GM23338 (cell line): ENCODE measurements at regions not wholly inside any gene's neighbourhood (a gene's known extent, or its start where the extent isn't known, plus 50 kb on each side); places are given as distances from the start of the nearest gene placed in this dataset.

ENCODE experiments used
- CREB1 ChIP-seq: fragments of 250-450 bp; sonication (Bioruptor Pico); IDR thresholded peaks from 2 replicates; pipeline ENCODE4 v1.5.0; 2020; ENCODE audit warnings: low read depth, mild to moderate bottlenecking, moderate library complexity
- ETS1 ChIP-seq: IDR thresholded peaks from 2 replicates; pipeline ENCODE4 v1.6.1; 2016; ENCODE audit warnings: antibody characterized with exemption
- EZH2 ChIP-seq: fragments of 200-600 bp; sonication (generic); IDR thresholded peaks from one replicate; pipeline ENCODE4 v1.8.0; 2017; ENCODE audit warnings: antibody characterized with exemption, mild to moderate bottlenecking, low read depth; ENCODE audit not compliant: unreplicated experiment
- EZH2phosphoT487 ChIP-seq: fragments of 200-600 bp; sonication (generic); IDR thresholded peaks from one replicate; pipeline ENCODE4 v1.8.1; 2018; ENCODE audit warnings: antibody characterized with exemption; ENCODE audit not compliant: unreplicated experiment
- JUNB ChIP-seq: IDR thresholded peaks from one replicate; pipeline ENCODE4 v1.6.1; 2016; ENCODE audit warnings: antibody characterized with exemption; ENCODE audit not compliant: unreplicated experiment
- NANOG ChIP-seq: IDR thresholded peaks from 2 replicates; pipeline ENCODE4 v1.6.1; 2016; ENCODE audit warnings: antibody characterized with exemption, borderline replicate concordance
- POLR2AphosphoS5 ChIP-seq: IDR thresholded peaks from 2 replicates; pipeline ENCODE4 v1.6.1; 2016; ENCODE audit warnings: antibody characterized with exemption, low read depth
- REST ChIP-seq: IDR thresholded peaks from one replicate; pipeline ENCODE4 v1.6.1; 2018; ENCODE audit warnings: antibody characterized with exemption; ENCODE audit not compliant: unreplicated experiment
- ZNF114 ChIP-seq: fragments of 250-450 bp; sonication (Bioruptor Pico); IDR thresholded peaks from 2 replicates; pipeline ENCODE4 v1.5.0; 2020; ENCODE audit warnings: mild to moderate bottlenecking, moderate library complexity
- ZNF331 ChIP-seq: fragments of 250-450 bp; sonication (Bioruptor Pico); IDR thresholded peaks from 2 replicates; pipeline ENCODE4 v1.5.0; 2020; ENCODE audit warnings: low read depth, mild to moderate bottlenecking, moderate library complexity
- ZNF462 ChIP-seq: fragments of 250-450 bp; sonication (Bioruptor Pico); IDR thresholded peaks from 2 replicates; pipeline ENCODE4 v1.5.0; 2020; ENCODE audit warnings: mild to moderate bottlenecking, moderate library complexity
- TF ChIP-seq, protein P1 (sequence below), 2 experiments: fragments of 200-600 bp in 1 of 2; sonication (generic) in 1 of 2; conservative IDR thresholded peaks; 2 replicates each; pipeline versions ENCODE4 v1.5.1 to v1.6.1; 2016 to 2017; ENCODE audit warnings: antibody characterized with exemption in 2 of 2, low read depth in 2 of 2, mild to moderate bottlenecking in 2 of 2, moderate library complexity in 1 of 2

GRCh38 chr2:437756-438393 is 150.0 kb upstream of the ALKAL2 start:
- TF ChIP-seq EZH2 (no peak), POLR2AphosphoS5 (no peak), JUNB (no peak), ZNF331 (no peak), CREB1 (no peak), NANOG (no peak), EZH2phosphoT487 (no peak), ZNF462 (no peak), ETS1 (no peak), REST (no peak), ZNF114 (CRISPR knock-in tag) (no peak)
- TF ChIP-seq, protein P1, sequence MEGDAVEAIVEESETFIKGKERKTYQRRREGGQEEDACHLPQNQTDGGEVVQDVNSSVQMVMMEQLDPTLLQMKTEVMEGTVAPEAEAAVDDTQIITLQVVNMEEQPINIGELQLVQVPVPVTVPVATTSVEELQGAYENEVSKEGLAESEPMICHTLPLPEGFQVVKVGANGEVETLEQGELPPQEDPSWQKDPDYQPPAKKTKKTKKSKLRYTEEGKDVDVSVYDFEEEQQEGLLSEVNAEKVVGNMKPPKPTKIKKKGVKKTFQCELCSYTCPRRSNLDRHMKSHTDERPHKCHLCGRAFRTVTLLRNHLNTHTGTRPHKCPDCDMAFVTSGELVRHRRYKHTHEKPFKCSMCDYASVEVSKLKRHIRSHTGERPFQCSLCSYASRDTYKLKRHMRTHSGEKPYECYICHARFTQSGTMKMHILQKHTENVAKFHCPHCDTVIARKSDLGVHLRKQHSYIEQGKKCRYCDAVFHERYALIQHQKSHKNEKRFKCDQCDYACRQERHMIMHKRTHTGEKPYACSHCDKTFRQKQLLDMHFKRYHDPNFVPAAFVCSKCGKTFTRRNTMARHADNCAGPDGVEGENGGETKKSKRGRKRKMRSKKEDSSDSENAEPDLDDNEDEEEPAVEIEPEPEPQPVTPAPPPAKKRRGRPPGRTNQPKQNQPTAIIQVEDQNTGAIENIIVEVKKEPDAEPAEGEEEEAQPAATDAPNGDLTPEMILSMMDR (conservative IDR thresholded peaks at IDR 0.05; ENCODE audit: low read depth in 2 of 2): no peak
